ENCODE measurements at regions not wholly inside any gene's neighbourhood (a gene's known extent, or its start where the extent isn't known, plus 50 kb on each side); places are given as distances from the start of the nearest gene placed in this dataset.
"Not testable (repeated sequence)": the region's sequence is repeated elsewhere in the genome, so short reads cannot be mapped to it uniquely, and the experiment has no call there.

GRCh38 chr7:142641252-142641651, 108.0 kb upstream of the PRSS1 start:
- not testable (repeated sequence) for TF ChIP-seq CTCF (conservative IDR thresholded peaks at IDR 0.05 in 1 of 2, IDR thresholded peaks at IDR 0.05 in 1 of 2; ENCODE audit: extremely low read depth in 1 of 2, insufficient read depth in 1 of 2, low read depth in 1 of 2, low read length in 2 of 2); EZH2 (IDR thresholded peaks at IDR 0.05; ENCODE audit: borderline replicate concordance, low read length)
